ENCODE measurements at regions not wholly inside any gene's neighbourhood (a gene's known extent, or its start where the extent isn't known, plus 50 kb on each side); places are given as distances from the start of the nearest gene placed in this dataset.

DNA sequence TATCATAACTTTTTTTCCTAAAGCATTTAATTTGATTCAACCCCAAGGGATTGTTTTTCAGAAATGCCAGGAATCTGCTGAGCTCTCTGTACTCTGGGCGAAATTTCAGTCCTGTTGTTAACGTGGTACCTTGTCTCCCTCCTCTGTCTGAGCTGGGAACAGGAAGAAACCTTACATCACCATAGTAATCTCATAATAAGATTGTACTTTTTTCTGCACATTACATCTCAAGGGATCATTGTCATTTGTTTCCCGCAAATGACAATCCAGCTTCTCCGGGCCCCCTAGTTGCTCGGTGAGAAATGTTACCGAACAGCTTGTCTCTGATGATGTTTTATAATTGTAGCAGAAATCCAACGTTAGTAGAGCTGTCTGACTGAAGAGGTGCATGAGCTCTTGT is 152.7 kb upstream of the ERCC4 start:
- TF ChIP-seq, protein P1, sequence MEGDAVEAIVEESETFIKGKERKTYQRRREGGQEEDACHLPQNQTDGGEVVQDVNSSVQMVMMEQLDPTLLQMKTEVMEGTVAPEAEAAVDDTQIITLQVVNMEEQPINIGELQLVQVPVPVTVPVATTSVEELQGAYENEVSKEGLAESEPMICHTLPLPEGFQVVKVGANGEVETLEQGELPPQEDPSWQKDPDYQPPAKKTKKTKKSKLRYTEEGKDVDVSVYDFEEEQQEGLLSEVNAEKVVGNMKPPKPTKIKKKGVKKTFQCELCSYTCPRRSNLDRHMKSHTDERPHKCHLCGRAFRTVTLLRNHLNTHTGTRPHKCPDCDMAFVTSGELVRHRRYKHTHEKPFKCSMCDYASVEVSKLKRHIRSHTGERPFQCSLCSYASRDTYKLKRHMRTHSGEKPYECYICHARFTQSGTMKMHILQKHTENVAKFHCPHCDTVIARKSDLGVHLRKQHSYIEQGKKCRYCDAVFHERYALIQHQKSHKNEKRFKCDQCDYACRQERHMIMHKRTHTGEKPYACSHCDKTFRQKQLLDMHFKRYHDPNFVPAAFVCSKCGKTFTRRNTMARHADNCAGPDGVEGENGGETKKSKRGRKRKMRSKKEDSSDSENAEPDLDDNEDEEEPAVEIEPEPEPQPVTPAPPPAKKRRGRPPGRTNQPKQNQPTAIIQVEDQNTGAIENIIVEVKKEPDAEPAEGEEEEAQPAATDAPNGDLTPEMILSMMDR (IDR thresholded peaks at IDR 0.05) = peak; percentile 29 to 48 (median 41)
- no peak for TF ChIP-seq POLR2AphosphoS5 (IDR thresholded peaks at IDR 0.05)
